ENCODE measurements at regions not wholly inside any gene's neighbourhood (a gene's known extent, or its start where the extent isn't known, plus 50 kb on each side); places are given as distances from the start of the nearest gene placed in this dataset.

GRCh38 chr5:40034441-40034840 is 609.7 kb upstream of the DAB2 start:
- TF ChIP-seq POLR2A (IDR thresholded peaks at IDR 0.05): no peak
- TF ChIP-seq, protein P1, sequence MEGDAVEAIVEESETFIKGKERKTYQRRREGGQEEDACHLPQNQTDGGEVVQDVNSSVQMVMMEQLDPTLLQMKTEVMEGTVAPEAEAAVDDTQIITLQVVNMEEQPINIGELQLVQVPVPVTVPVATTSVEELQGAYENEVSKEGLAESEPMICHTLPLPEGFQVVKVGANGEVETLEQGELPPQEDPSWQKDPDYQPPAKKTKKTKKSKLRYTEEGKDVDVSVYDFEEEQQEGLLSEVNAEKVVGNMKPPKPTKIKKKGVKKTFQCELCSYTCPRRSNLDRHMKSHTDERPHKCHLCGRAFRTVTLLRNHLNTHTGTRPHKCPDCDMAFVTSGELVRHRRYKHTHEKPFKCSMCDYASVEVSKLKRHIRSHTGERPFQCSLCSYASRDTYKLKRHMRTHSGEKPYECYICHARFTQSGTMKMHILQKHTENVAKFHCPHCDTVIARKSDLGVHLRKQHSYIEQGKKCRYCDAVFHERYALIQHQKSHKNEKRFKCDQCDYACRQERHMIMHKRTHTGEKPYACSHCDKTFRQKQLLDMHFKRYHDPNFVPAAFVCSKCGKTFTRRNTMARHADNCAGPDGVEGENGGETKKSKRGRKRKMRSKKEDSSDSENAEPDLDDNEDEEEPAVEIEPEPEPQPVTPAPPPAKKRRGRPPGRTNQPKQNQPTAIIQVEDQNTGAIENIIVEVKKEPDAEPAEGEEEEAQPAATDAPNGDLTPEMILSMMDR (IDR thresholded peaks at IDR 0.05): no peak
